GM12801 (cell line): ENCODE measurements at regions not wholly inside any gene's neighbourhood (a gene's known extent, or its start where the extent isn't known, plus 50 kb on each side); places are given as distances from the start of the nearest gene placed in this dataset.

Experiments used
- CTCF ChIP-seq: IDR thresholded peaks from one replicate; pipeline ENCODE4 v1.5.1; 2011; ENCODE audit warnings: control low read depth; ENCODE audit not compliant: insufficient read length; ENCODE audit errors: extremely low read depth

- TF ChIP-seq CTCF = no peak
Measured at GRCh38 chr16:85546585-85547447, 66.3 kb upstream of the GSE1 start.

GRCh38 chr16:85548375-85548774 lies 64.7 kb upstream of the GSE1 start:
- no peak for TF ChIP-seq CTCF

GRCh38 chr16:85549766-85550421 lies 63.2 kb upstream of the GSE1 start:
- TF ChIP-seq CTCF = no peak

GRCh38 chr16:85550422-85550864 lies 62.7 kb upstream of the GSE1 start:
- TF ChIP-seq CTCF = no peak

GRCh38 chr16:85550953-85551924 lies 61.9 kb upstream of the GSE1 start:
- TF ChIP-seq CTCF = no peak

GRCh38 chr16:85552980-85553435 lies 60.1 kb upstream of the GSE1 start:
- no peak for TF ChIP-seq CTCF

- TF ChIP-seq CTCF = no peak
Measured at GRCh38 chr16:85553436-85554113, 59.5 kb upstream of the GSE1 start.
